Mesothelial cell of epicardium (in vitro differentiated cells): ENCODE measurements at regions not wholly inside any gene's neighbourhood (a gene's known extent, or its start where the extent isn't known, plus 50 kb on each side); places are given as distances from the start of the nearest gene placed in this dataset.
"Not testable (repeated sequence)": the region's sequence is repeated elsewhere in the genome, so short reads cannot be mapped to it uniquely, and the experiment has no call there.

Experiments used
- DNase-seq, 2 experiments: peaks; one replicate each; pipeline ENCODE4 v3.0.0; 2021; ENCODE audit warnings: low spot score in 2 of 2; ENCODE audit not compliant: unreplicated experiment in 2 of 2
- H3K27ac Mint-ChIP-seq: 2 replicates; pipeline ENCODE4 v1.8.0; 2021; ENCODE audit warnings: mixed read lengths
- H3K27me3 Mint-ChIP-seq: 2 replicates; pipeline ENCODE4 v1.8.0; 2021; ENCODE audit warnings: low read depth, mixed read lengths
- H3K36me3 Mint-ChIP-seq: 2 replicates; pipeline ENCODE4 v1.8.0; 2021; ENCODE audit warnings: mixed read lengths
- H3K4me1 Mint-ChIP-seq: 2 replicates; pipeline ENCODE4 v1.8.0; 2021; ENCODE audit warnings: mixed read lengths
- H3K4me3 Mint-ChIP-seq: 2 replicates; pipeline ENCODE4 v1.8.0; 2021; ENCODE audit warnings: mild to moderate bottlenecking, moderate library complexity, mixed read lengths
- H3K9me3 Mint-ChIP-seq: 2 replicates; pipeline ENCODE4 v1.8.0; 2021; ENCODE audit warnings: mixed read lengths

DNA sequence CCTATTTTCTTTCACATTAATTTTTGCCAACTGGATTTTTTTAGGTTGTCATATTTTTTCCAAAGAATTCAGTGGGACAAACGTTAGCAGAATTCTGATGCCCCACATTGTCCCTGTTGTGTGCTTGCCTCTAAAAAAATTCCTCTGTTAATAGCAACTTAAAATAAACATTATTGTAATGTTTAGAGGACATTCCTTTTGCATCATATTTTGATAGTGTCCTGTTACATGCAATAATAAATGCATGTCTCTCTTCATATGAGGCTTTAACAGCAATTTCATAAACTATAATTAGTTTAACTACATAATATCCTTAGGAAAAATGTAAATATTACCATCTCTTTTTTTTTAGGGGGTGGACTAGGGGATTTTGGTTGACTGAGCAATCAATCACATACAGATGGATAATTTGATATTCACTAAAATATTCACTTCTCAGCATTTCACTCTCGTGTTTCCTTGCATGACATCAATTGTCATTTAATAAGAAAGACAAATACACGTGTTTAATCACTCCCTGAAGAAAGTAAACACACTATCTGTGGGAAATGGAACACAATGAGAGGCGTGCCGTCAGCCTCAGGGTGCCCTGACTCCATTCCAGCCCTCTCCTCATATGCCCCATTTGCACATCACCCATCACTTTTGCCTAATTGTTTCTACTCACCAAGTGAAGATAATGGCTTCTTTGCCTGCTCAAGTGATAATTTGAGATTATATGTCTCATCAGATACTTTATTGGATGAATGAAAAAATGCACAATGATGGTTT lies 110.3 kb upstream of the SPATA31A3 start:
- not testable (repeated sequence) for H3K36me3 Mint-ChIP-seq, DNase-seq, H3K9me3 Mint-ChIP-seq, H3K4me3 Mint-ChIP-seq, H3K4me1 Mint-ChIP-seq, H3K27ac Mint-ChIP-seq, H3K27me3 Mint-ChIP-seq

DNA sequence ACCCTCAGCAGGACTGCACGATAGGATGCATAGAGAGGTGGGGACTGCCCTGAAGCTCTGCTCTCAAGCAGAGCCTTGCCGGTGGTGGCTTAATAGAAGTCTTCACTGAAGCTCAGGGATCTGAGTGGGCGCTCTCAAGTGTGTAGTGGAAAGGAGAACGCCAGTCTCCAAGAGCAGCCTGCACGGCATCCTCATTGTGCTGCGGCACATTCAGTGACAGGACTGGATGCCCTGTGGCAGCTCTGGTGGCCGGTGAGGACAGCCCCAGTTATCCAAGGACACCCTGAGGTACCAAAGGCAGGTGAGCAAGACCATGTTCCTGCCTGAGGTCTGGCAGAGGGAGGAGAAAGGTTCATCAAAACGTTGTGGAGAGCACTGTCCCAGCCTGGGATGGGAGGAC lies 98.8 kb upstream of the SPATA31A3 start:
- not testable (repeated sequence) for H3K36me3 Mint-ChIP-seq, H3K4me3 Mint-ChIP-seq

DNA sequence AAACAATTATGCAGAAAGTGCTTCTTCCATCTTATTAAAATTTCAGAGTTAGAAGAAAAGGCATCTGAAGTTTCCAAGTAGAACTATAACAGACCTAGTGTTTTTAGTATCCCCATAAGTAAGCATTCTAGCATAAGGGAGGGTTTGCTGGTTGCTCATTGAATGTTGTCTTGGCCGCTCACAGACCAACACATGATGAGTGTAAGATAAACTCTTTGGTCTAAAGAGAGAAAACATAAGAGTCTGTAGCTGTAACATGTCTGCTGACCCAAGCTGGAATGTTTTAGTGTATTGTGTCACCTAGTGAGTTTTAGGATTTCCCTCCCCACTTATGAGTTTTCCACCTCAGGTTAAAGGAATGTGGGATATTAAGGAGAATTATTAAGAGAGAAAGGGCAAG lies 94.5 kb upstream of the SPATA31A3 start:
- H3K27me3 Mint-ChIP-seq, H3K9me3 Mint-ChIP-seq, H3K27ac Mint-ChIP-seq, DNase-seq, H3K4me1 Mint-ChIP-seq, H3K36me3 Mint-ChIP-seq, H3K4me3 Mint-ChIP-seq: not testable (repeated sequence)

More for the DNA sequence above, 98.8 kb upstream of the SPATA31A3 start:
- not testable (repeated sequence) for H3K27me3 Mint-ChIP-seq, H3K4me1 Mint-ChIP-seq, DNase-seq, H3K9me3 Mint-ChIP-seq, H3K27ac Mint-ChIP-seq

DNA sequence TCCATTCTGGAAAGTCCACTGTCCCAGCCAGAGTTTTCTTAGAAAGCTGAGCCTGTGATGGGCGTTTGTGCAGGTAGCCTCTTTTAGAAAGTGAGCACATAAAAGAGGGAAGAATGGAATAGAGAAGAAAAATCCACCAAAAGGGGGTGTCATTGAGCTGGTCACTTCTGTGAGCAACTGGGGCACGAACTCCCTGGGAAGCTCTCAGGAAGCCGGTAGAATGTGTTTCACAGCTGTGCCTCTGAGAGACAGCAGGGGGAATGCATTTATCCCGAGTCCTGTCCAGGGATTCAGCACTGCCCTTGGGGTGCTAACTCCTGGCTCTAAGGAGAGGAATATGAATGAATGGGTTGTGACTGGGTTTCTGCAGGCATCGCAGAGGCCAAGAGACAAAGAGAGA lies 73.8 kb upstream of the SPATA31A3 start:
- not testable (repeated sequence) for H3K4me3 Mint-ChIP-seq, H3K36me3 Mint-ChIP-seq, H3K4me1 Mint-ChIP-seq, H3K9me3 Mint-ChIP-seq, H3K27ac Mint-ChIP-seq, H3K27me3 Mint-ChIP-seq, DNase-seq

DNA sequence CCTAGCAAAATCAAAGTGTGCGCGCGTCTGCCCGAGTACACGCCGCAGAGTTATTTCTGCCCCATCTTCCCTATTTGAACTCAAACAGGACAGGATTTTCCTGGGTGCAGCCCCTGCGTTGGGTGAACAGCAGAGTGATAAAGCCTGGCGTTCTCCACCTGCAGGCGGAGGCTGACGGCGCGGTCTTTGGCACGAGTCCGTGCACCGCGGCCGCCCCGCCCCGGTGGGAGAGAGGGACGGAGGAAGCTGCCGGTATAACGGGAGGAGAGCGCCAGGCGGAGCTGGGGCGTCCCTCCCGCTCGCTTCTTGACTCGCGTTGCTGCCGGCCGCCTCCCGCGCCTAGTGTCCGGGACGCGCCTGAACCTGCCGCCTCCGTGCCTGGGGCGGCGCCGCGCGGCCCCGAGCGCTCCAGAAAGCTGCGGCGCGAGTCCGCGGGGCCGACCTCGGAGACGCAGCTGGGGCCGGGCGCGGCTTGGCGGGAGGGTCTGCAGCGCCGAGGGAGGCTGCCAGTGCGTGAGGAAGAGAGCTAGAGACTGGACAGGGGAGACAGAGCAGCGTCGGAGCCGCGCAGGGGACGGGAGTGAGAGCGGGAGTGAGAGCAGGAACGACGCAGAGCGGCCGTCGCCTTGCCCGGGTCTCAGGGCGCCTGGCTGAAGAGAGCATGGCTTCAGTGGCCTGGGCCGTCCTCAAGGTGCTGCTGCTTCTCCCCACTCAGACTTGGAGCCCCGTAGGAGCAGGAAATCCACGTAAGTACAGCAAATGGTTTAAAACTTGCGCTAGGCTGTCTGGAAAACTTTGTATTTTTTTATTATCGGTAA lies 66.8 kb upstream of the SPATA31A3 start:
- not testable (repeated sequence) for H3K27me3 Mint-ChIP-seq, H3K27ac Mint-ChIP-seq, H3K9me3 Mint-ChIP-seq, H3K4me1 Mint-ChIP-seq, H3K36me3 Mint-ChIP-seq
- peak overlapping the region; percentile 70 for H3K4me3 Mint-ChIP-seq
- peak; percentile 20 to 61 for DNase-seq
